HG02840 (cell line): ENCODE measurements at regions not wholly inside any gene's neighbourhood (a gene's known extent, or its start where the extent isn't known, plus 50 kb on each side); places are given as distances from the start of the nearest gene placed in this dataset.
"Not testable (repeated sequence)": the region's sequence is repeated elsewhere in the genome, so short reads cannot be mapped to it uniquely, and the experiment has no call there.

Experiments
- ATAC-seq: cut with Tn5 transposase; IDR thresholded peaks from one replicate; pipeline ENCODE4 v1.9.1; 2021; ENCODE audit warnings: mild to moderate bottlenecking, moderate library complexity, moderate number of reproducible peaks; ENCODE audit not compliant: unreplicated experiment, low FRiP score

- not testable (repeated sequence) for ATAC-seq
Measured at GRCh38 chr3:75564427-75564826, 99.7 kb upstream of the FRG2C start.

GRCh38 chr3:75572303-75572702, 91.8 kb upstream of the FRG2C start:
- ATAC-seq, result not testable (repeated sequence)

GRCh38 chr3:75579091-75579490, 85.0 kb upstream of the FRG2C start:
- ATAC-seq, result not testable (repeated sequence)

- ATAC-seq, result not testable (repeated sequence)
Measured at GRCh38 chr3:75579536-75579935, 84.6 kb upstream of the FRG2C start.

DNA sequence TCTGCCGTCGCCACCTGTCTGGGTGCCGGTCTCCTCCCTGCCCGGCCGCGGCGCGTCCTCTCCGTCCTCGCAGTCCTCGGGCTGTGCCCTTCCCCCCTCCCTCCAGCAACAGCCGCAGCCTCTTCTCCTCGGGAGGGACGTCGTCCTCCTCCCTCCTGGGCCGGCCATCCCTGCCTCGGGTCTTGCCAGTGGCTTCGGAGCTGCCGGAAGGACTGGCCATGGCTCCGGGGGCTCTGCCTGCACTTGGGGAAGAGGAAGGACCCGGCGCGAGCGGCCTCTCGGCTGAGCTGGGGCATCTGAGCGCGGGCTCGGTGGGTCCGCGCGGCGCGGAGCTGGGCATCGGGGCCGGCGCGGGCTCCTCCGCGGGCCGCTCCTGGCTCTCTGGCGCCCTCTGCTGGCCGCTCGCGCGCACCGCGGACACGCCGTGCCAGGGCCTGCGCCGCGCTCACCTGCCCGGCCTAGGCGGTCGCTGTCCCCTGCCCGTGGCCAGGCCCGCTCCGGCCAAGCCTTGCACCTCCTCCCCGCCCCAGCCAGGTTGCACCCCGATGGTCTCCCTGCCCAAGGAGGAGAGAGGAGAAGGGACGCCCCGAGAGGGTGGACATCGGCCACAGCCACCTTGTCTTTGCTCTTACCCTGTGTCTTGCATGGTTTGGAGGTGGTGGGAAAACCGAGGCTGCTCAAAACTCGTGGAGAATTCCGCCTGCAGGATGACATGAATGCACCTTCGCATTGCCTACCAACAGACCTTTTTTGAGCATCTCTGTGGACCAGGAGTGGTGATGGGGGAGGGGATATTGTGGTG, 83.9 kb upstream of the FRG2C start:
- ATAC-seq, result not testable (repeated sequence)

- not testable (repeated sequence) for ATAC-seq
Measured at GRCh38 chr3:75582536-75582935, 81.6 kb upstream of the FRG2C start.

DNA sequence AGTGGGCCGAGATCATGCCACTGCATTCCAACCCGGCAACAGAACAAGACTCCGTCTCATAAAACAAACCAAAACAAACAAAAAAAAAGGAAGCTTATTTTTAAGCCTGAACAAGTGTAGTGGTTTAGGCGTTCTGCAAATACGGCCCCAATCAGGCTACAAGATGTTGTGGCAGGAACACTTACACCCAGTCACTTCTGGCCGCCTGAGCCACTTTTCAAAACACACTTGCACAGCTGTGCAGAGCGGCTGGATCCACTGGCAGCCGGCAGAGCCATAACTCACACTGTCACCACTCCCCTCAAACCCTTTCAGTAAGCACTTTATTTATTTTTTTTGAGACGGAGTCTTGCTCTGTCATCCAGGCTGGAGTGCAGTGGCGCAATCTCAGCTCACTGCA, 81.0 kb upstream of the FRG2C start:
- not testable (repeated sequence) for ATAC-seq

GRCh38 chr3:75587695-75588094, 76.4 kb upstream of the FRG2C start:
- not testable (repeated sequence) for ATAC-seq

DNA sequence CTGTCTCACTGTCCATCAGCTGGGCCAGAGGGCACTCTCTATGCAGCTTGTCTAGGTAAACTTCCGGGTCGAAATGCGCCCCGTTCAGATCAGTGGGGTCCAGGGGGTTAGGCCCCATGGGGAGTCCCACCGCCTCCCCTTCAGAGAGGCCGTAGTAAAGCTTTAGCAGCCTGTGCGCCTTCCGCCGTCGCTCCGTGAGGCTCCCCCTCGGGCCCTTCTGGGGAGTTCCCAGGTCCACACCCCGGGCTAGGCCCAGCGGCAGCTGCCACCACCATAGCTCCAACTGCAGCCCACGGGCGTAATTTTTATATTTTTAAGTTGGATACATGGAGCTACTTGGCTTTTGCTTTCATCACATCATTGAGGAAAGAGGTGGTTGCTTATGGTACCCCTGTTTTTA, 73.7 kb upstream of the FRG2C start:
- not testable (repeated sequence) for ATAC-seq

- ATAC-seq, result not testable (repeated sequence)
Measured at GRCh38 chr3:75604286-75604934, 59.7 kb upstream of the FRG2C start.

DNA sequence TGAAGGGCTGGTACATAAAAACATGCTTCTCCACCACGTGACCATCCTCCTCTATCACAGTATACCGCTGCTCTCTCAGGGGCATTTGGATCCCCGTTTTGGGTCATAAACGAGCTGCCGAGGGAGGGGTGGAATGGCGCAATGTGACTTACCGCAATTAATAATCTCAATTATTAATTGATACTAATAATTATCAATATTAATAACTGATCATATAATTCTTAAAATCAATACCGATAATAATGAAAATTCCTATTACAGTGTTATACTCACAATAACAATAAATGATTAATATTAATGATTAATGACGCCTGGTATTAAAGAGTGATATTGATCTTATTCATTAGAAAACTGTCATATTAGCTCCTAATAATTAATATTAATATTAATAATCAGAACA, 56.1 kb upstream of the FRG2C start:
- ATAC-seq, result not testable (repeated sequence)

GRCh38 chr3:75609598-75609997, 54.5 kb upstream of the FRG2C start:
- ATAC-seq, result not testable (repeated sequence)

GRCh38 chr3:75610773-75611172, 53.4 kb upstream of the FRG2C start:
- ATAC-seq, result no peak

GRCh38 chr3:75611724-75612460, 52.2 kb upstream of the FRG2C start:
- ATAC-seq, result not testable (repeated sequence)
